Neural cell (in vitro differentiated cells): ENCODE measurements at regions not wholly inside any gene's neighbourhood (a gene's known extent, or its start where the extent isn't known, plus 50 kb on each side); places are given as distances from the start of the nearest gene placed in this dataset.

ENCODE experiments used
- CTCF ChIP-seq: fragments of 450-650 bp; IDR thresholded peaks from 2 replicates; pipeline ENCODE4 v1.5.1; 2014; ENCODE audit warnings: antibody characterized with exemption, mild to moderate bottlenecking, moderate library complexity; ENCODE audit not compliant: poor library complexity, severe bottlenecking
- RAD21 ChIP-seq: fragments of 450-650 bp; conservative IDR thresholded peaks from 2 replicates; pipeline ENCODE4 v1.6.1; 2014; ENCODE audit warnings: antibody characterized with exemption, mild to moderate bottlenecking, moderate library complexity
- TAF1 ChIP-seq: IDR thresholded peaks from 2 replicates; pipeline ENCODE4 v1.6.1; 2012; ENCODE audit warnings: low read depth

- no peak for TF ChIP-seq CTCF
- no peak for TF ChIP-seq RAD21
- no peak for TF ChIP-seq TAF1
Observed at GRCh38 chr13:104382951-104383350, 1316.7 kb upstream of the SLC10A2 start.
